ENCODE measurements at regions not wholly inside any gene's neighbourhood (a gene's known extent, or its start where the extent isn't known, plus 50 kb on each side); places are given as distances from the start of the nearest gene placed in this dataset.

GRCh38 chr5:23612701-23613100 lies 105.3 kb downstream of the PRDM9 start:
- Histone ChIP-seq H3K9me3 (no peaks in the 10 kb centered on the region), H3K4me3 (no peak overlapping the region), H3K4me1 (no peaks in the 10 kb centered on the region), H3K36me3 (ENCODE audit: insufficient read depth in 1 of 2, low read depth in 1 of 2) (no peaks in the 10 kb centered on the region), H3K27ac (no peak overlapping the region), H3K27me3 (ENCODE audit: insufficient read depth in 3 of 3, low read length in 2 of 3) (no peaks in the 10 kb centered on the region)
- TF ChIP-seq CTCF (IDR thresholded peaks at IDR 0.05): no peak
- WGBS, 3 donors: 25 to 46% (median 41%) methylated on average over 2 of the region's 2 CpGs
- ATAC-seq: no peak
- intact Hi-C loops (cut with DNase I): no loop called here
- DNase-seq: no peak

GRCh38 chr5:23613566-23613965 lies 106.2 kb downstream of the PRDM9 start:
- 55 to 84% (median 65%) methylated on average over 1 of the region's 1 CpG for WGBS, 3 donors
- no peak for TF ChIP-seq CTCF (IDR thresholded peaks at IDR 0.05)
- Histone ChIP-seq H3K27me3 (ENCODE audit: insufficient read depth in 3 of 3, low read length in 2 of 3) (no peaks in the 10 kb centered on the region), H3K36me3 (ENCODE audit: insufficient read depth in 1 of 2, low read depth in 1 of 2) (no peaks in the 10 kb centered on the region), H3K9me3 (no peaks in the 10 kb centered on the region), H3K4me3 (no peak overlapping the region), H3K4me1 (no peaks in the 10 kb centered on the region), H3K27ac (no peak overlapping the region)
- intact Hi-C loops (cut with DNase I): no loop called here
- DNase-seq (no peak), ATAC-seq (no peak)

GRCh38 chr5:23614422-23614821 lies 107.0 kb downstream of the PRDM9 start:
- no peak overlapping the region for H3K27ac ChIP-seq
- H3K36me3 ChIP-seq (ENCODE audit: insufficient read depth in 1 of 2, low read depth in 1 of 2): no peaks in the 10 kb centered on the region
- DNase-seq: no peak
- no peak for ATAC-seq
- H3K4me1 ChIP-seq: no peaks in the 10 kb centered on the region
- H3K27me3 ChIP-seq (ENCODE audit: insufficient read depth in 3 of 3, low read length in 2 of 3): no peaks in the 10 kb centered on the region
- intact Hi-C loops (cut with DNase I): no loop called here
- TF ChIP-seq CTCF (IDR thresholded peaks at IDR 0.05): no peak
- H3K9me3 ChIP-seq: no peaks in the 10 kb centered on the region
- no peak overlapping the region for H3K4me3 ChIP-seq
- WGBS, 3 donors: 71 to 82% (median 79%) methylated on average over 1 of the region's 1 CpG

- DNase-seq (no peak), ATAC-seq (no peak)
- Histone ChIP-seq H3K27me3 (ENCODE audit: insufficient read depth in 3 of 3, low read length in 2 of 3) (no peaks in the 10 kb centered on the region), H3K9me3 (no peaks in the 10 kb centered on the region), H3K4me1 (no peaks in the 10 kb centered on the region), H3K27ac (no peak overlapping the region), H3K4me3 (no peak overlapping the region), H3K36me3 (ENCODE audit: insufficient read depth in 1 of 2, low read depth in 1 of 2) (no peaks in the 10 kb centered on the region)
- intact Hi-C loops (cut with DNase I): no loop called here
- 63 to 71% (median 69%) methylated on average over 4 of the region's 4 CpGs for WGBS, 3 donors
- TF ChIP-seq CTCF (IDR thresholded peaks at IDR 0.05): no peak
Observed at GRCh38 chr5:23626961-23627360, 119.6 kb downstream of the PRDM9 start.

- H3K36me3 ChIP-seq (ENCODE audit: insufficient read depth in 1 of 2, low read depth in 1 of 2): no peaks in the 10 kb centered on the region
- DNase-seq (no peak), ATAC-seq (no peak)
- WGBS, 3 donors: 68 to 73% (median 70%) methylated on average over 3 of the region's 3 CpGs
- H3K27ac ChIP-seq: no peak overlapping the region
- H3K4me3 ChIP-seq: no peak overlapping the region
- TF ChIP-seq CTCF (IDR thresholded peaks at IDR 0.05): no peak
- intact Hi-C loops (cut with DNase I): no loop called here
- H3K4me1 ChIP-seq: no peaks in the 10 kb centered on the region
- H3K9me3 ChIP-seq: no peaks in the 10 kb centered on the region
- H3K27me3 ChIP-seq (ENCODE audit: insufficient read depth in 3 of 3, low read length in 2 of 3): no peaks in the 10 kb centered on the region
Observed at GRCh38 chr5:23627976-23628375, 120.6 kb downstream of the PRDM9 start.
